IMR-90 (cell line): ENCODE measurements at regions not wholly inside any gene's neighbourhood (a gene's known extent, or its start where the extent isn't known, plus 50 kb on each side); places are given as distances from the start of the nearest gene placed in this dataset.

Experiments used
- MXI1 ChIP-seq: IDR thresholded peaks from 2 replicates; pipeline ENCODE4 v1.6.1; 2012; ENCODE audit warnings: low read depth, mild to moderate bottlenecking, low read length, moderate library complexity, borderline replicate concordance
- POLR2A ChIP-seq: IDR thresholded peaks from 2 replicates; pipeline ENCODE4 v1.6.1; 2012; ENCODE audit warnings: mild to moderate bottlenecking, low read depth, low read length
- RFX5 ChIP-seq: IDR thresholded peaks from 2 replicates; pipeline ENCODE4 v1.8.0; 2012; ENCODE audit warnings: low read depth, mild to moderate bottlenecking, low read length, moderate library complexity
- TF ChIP-seq, protein P1 (sequence below): conservative IDR thresholded peaks from 2 replicates; pipeline ENCODE4 v1.5.1; 2012; ENCODE audit warnings: mild to moderate bottlenecking, low read depth, low read length, improper control_type of control experiment

DNA sequence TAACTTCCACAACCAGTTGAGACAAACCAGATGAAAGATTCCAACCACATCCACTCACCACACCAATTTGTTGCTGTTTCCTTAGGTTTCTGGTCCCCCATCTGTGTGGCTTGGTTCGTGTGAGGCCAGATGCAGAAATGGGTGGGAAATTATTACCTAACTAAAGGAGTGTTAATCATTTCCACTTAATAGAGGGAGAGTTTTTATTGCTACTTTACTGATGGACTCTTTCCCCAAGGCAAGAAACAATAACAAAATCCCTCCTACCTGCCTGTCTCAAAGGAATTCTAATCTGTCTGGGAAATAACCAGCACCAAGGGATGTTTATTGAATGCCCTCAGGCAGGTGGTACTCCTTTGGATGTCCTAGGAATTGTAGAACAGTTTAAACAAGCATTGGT lies 76.3 kb downstream of the TMEM167A start:
- TF ChIP-seq MXI1 = no peak
- TF ChIP-seq, protein P1, sequence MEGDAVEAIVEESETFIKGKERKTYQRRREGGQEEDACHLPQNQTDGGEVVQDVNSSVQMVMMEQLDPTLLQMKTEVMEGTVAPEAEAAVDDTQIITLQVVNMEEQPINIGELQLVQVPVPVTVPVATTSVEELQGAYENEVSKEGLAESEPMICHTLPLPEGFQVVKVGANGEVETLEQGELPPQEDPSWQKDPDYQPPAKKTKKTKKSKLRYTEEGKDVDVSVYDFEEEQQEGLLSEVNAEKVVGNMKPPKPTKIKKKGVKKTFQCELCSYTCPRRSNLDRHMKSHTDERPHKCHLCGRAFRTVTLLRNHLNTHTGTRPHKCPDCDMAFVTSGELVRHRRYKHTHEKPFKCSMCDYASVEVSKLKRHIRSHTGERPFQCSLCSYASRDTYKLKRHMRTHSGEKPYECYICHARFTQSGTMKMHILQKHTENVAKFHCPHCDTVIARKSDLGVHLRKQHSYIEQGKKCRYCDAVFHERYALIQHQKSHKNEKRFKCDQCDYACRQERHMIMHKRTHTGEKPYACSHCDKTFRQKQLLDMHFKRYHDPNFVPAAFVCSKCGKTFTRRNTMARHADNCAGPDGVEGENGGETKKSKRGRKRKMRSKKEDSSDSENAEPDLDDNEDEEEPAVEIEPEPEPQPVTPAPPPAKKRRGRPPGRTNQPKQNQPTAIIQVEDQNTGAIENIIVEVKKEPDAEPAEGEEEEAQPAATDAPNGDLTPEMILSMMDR = no peak
- TF ChIP-seq POLR2A = no peak
- no peak for TF ChIP-seq RFX5
